ENCODE measurements at regions not wholly inside any gene's neighbourhood (a gene's known extent, or its start where the extent isn't known, plus 50 kb on each side); places are given as distances from the start of the nearest gene placed in this dataset.

DNA sequence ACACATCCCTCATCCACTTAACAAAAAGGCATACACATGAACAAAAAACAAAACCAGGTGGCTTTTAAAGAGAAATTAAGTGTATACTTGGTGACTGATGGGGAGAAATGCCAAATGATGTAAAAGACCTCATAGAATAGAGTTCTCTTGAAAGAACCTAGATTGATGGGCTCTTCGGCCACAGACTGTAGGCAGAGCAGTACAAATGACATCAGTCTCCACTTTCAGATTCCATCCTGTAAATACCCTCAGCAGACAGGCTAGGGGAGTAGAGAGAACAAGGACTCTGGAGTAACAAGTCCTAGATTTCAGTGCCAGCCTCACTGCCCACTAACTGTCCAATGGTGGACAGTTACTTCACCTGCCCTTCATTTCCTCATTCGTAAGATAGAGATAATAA is 203.8 kb downstream of the MZT1 start:
- no peak for DNase-seq

DNA sequence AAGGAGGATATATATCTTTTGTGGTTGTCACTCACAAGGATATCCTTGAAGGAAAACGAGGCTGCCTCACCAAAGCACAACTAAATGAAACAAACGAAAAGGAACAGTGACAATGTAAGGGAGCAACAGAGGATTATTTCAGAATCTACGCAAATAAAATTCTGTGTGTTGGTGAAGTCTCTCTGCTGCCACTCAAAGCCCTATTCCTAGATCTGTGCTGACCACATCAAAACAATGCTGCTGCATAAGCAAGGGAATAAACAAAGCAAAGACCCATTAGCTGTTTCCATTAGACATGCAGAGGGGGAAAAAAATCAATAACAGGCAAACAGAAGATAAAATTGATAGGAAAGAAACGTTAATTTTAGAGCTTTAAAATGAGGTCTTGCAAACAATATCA is 204.4 kb downstream of the MZT1 start:
- DNase-seq, result no peak

- DNase-seq, result no peak
Measured at GRCh38 chr13:72521940-72522661, 205.3 kb downstream of the MZT1 start.

DNA sequence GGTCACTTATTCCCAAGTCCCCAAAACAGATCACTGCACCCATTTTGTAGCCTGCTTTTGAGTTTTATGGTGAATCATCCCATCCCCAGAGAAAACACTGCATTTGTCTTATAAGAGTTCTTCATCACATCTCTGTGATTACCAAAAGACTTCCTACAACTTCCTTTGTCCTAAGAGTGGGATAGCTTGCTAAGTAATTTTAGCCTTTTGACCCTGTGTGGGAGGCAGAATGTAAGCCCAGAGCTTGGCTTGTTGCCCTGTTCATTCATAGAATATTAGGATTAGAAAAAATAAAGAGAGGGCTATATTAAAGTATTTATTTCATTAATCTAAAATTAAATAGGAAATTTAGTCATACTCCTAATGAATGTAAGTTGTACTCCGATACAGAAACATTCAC is 213.3 kb downstream of the MZT1 start:
- no peak for DNase-seq

GRCh38 chr13:72508392-72508791 is 219.0 kb downstream of the MZT1 start:
- DNase-seq, result no peak

- DNase-seq, result no peak
Measured at GRCh38 chr13:72507416-72508199, 219.8 kb downstream of the MZT1 start.

- DNase-seq, result no peak
Measured at GRCh38 chr13:72506706-72507105, 220.7 kb downstream of the MZT1 start.

DNA sequence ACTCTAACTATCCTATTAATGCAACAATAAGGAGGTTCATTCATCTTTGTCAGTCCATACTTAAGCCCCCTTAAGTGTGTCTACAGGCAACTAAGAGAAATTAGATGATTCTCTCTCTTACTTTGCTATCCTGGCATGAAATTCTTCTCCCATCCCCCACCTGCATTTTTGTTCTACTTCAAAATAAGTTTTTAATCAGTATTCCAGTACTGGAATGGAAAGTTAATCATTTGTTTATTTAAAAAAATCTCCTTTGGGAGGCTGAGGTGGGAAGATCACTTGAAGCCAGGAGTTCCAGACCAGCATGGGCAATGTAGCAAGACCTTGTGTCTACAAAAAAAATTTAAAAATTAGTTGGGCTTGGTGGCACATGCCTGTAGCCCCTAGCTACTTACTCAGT is 222.1 kb downstream of the MZT1 start:
- no peak for DNase-seq

- DNase-seq, result no peak
Measured at GRCh38 chr13:72504131-72504841, 223.1 kb downstream of the MZT1 start.

DNA sequence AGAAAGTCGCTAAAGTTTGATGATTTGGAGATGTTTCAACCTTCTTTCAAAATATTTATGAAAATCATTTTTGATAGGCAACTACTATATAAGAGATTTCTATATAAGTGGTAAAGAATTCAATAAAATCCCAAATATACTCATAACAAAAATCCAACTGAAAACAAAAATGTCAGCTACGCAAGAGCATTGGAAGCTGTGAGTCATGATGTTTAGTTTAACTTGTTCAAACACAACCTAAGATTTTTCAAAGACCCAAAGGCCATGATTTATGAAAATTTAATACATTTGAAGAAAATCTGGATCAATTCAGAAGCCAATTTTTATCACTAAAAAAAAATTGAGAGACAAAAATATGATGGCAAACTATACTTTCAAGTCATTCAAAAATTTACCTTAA is 226.6 kb downstream of the MZT1 start:
- DNase-seq, result no peak

GRCh38 chr13:72495681-72496080 is 231.7 kb downstream of the MZT1 start:
- DNase-seq, result no peak

DNA sequence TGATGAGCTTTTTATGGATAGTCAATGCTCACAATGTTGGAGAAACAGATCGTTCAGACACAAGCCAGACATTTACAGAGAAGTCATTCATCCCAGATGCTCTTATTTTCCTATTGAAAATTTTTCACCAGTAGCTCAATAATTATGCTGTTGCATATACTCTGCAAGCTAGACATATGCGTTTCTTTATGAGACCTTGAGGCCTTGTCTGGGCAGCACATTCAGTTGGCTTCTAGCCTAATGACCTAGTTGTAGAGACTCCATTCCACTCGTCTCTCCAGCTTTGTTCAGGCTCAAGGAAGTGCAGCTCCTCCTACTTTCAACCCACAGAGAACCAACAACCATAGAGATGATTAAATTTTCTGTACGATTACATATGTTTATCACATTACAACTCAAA is 237.7 kb downstream of the MZT1 start:
- DNase-seq, result no peak

- DNase-seq, result no peak
Measured at GRCh38 chr13:72473321-72473720, 254.1 kb downstream of the MZT1 start.

- DNase-seq, result no peak
Measured at GRCh38 chr13:72469906-72470305, 257.5 kb downstream of the MZT1 start.

DNA sequence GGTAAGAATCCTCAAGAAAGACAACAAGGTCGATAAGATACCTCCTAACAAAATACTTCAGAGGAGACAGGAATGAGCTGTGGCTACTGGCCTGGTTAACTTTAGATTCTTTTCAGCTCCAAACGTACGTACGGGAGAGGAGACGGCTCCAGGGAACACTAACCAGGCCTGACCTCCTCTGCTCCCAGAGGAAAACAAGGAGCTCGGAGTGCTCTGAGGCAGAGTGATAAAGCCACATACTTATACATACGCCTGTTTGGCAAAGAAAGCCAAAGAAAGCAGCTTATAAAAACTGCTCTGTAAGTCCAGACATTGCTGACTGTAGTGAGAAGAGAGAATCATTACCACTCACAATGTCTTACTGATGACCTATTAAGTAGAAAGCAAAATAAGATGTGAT is 263.9 kb downstream of the MZT1 start:
- no peak for DNase-seq

GRCh38 chr13:72462726-72463125 is 264.7 kb downstream of the MZT1 start:
- no peak for DNase-seq

DNA sequence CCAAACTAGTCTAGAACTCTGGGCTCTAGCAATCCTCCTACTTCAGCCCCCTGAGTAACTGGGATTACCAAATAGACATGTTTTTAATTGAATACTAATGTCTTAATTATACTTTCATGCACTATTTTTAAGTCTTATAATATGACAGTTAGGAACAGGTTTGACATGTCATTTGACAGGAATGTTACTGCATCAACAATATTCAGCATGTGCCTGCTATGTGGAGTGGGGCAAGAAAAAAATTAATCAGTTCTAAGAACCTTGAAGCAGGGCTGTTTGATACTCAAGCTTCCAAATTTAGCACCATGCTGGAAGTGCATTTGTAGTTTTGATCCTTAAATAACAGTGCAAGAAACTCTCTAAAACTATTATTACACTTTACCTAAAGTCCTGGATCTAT is 265.3 kb downstream of the MZT1 start:
- DNase-seq, result no peak

DNA sequence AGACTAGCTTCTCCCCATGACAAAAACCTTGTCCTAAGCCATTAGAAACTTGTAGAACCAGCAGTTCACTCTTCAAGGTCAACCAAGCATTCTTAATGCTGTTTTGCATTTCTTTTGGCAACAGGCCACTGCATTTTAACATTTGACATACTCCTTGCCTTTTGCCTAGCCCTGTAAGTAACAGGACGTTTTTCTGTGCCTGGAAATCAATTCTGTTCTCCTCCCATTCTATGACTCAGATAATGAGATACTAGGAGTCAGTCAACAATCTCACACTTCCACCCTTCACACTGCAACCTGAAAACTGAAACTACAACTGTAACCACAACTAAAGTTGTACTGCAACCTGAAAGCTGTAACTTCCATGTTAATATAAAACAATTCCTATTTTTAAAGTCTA is 268.7 kb downstream of the MZT1 start:
- no peak for DNase-seq

- no peak for DNase-seq
Measured at GRCh38 chr13:72457151-72457550, 270.3 kb downstream of the MZT1 start.

GRCh38 chr13:72456486-72456885 is 270.9 kb downstream of the MZT1 start:
- no peak for DNase-seq

DNA sequence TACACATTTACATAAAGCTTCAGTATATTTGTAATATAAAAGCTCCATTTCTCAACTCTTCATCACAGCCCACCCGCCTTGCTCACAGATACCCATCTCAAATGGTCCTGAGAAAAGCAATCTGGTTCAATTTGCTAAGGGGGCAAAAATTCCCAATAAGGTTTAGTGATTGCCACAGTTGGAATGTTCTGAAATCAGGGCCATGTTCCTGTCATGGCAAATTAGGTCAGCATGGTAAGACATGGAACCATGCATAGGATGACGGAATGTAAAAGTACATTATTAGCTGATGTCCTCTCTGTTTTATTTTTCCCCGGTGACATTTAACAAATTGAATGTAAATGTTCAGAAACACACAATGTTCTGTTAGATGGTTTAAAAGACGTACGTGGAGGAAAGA is 274.3 kb downstream of the MZT1 start:
- no peak for DNase-seq

DNA sequence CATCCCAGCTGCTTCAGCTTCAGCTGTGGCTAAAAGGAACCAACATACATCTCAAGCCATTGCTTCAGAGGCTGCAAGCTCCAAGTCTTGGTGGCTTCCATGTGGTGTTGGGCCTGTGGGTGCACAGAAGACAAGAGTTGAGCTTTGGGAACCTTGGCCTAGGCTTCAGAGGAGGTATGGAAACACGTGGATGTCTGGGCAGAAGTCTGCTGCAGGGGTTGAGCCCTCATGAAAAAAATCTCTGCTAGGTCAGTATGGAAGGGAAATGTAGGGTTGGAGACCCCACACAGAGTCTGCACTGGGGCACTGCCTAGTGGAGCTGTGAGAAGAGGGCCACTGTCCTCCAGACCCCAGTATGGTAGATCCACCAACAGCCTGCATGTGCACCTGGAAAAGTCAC is 279.3 kb downstream of the MZT1 start:
- DNase-seq, result no peak

DNA sequence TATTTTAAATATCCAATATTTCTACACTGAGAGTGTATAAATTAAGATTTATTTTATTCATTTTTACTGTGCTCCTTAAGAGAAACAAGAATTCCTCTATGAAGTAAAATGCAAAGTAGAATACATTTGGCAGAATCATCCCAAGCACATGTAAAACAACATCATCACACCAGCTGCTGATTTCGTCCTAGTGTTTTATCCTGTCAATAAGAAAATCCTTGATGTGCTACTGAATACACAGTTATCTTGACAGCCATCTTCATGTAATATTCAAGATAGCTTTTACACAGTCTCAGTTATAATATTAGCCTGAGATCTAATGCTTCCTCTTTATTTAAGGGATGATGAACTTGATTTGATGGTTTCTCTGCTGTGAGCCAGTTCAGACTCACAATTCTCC is 282.4 kb downstream of the MZT1 start:
- no peak for DNase-seq

- no peak for DNase-seq
Measured at GRCh38 chr13:72437458-72437857, 290.0 kb downstream of the MZT1 start.

Data from activated T-cell treated with anti-CD3 and anti-CD28 coated beads, Interleukin-2, amount 50 U/mL, for 1 hour (primary cell).